ENCODE measurements at regions not wholly inside any gene's neighbourhood (a gene's known extent, or its start where the extent isn't known, plus 50 kb on each side); places are given as distances from the start of the nearest gene placed in this dataset.

- DNase-seq (ENCODE audit: extremely low read depth, low read depth, low spot score), result no peak
Measured at GRCh38 chr2:15855766-15856260, 84.5 kb upstream of the MYCN start.

- no peak for DNase-seq (ENCODE audit: extremely low read depth, low read depth, low spot score)
Measured at GRCh38 chr2:15856318-15856717, 84.0 kb upstream of the MYCN start.

GRCh38 chr2:15858466-15858865 is 81.9 kb upstream of the MYCN start:
- DNase-seq (ENCODE audit: extremely low read depth, low read depth, low spot score), result no peak

DNA sequence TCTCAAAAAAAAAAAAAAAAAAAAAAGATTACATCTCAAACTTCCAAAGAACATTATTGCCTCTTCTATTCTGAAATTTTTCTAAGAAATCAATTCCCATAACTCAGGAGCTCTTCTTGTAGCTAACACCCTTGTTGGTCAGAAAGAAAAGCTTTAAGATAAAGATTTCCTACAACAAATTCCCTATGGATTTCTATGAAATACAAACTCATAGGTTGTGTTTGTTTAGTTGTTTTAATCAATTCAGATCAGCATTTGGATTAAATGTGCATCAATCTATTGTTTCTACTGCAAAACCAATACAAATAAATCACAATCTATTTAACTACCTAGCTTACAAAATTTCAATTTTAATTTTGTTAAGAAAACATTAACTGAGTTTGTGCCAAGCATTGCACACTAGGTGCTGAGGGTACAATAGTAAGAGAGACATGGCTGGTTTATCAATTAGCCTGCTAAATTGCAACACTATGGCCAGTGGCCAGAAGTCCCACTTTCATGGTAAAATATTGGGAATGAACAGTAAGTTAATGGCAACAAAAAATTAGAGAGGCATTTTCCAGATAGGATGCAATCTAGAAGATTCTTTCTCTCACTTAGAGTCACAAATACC is 80.2 kb upstream of the MYCN start:
- DNase-seq (ENCODE audit: extremely low read depth, low read depth, low spot score), result no peak

GRCh38 chr2:15860760-15861159 is 79.6 kb upstream of the MYCN start:
- DNase-seq (ENCODE audit: extremely low read depth, low read depth, low spot score), result no peak

DNA sequence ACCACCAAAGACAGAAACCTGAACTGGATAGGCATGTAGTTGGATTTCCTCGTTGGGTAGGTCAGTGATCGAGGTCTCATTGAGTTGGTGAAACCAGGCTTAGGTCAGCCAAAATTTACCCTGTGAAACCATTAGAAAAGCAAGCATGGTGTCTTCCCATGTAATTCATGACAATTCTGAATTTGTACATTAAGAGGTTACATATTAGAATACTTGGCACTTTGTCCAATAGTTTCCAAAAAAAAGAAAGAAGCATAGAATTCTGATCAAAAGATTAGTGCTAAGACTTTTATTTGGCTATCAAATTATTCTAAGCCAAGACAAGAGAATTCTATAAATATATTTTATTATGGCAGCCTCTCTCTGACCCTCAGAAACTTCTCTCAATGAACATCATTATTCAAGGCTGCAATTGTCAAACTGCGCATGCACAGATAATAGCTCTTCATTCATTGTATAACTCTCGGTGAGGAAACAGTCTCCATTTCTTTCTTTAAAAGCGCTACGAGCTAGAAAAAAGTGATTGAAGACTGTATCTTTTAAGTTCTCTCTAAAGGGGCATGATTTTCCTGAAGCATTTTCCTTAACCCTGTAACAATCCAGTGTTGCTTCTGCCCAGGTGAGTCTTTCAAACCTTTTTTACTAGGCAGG is 79.1 kb upstream of the MYCN start:
- DNase-seq (ENCODE audit: extremely low read depth, low read depth, low spot score), result no peak

GRCh38 chr2:15861898-15862297 is 78.5 kb upstream of the MYCN start:
- DNase-seq (ENCODE audit: extremely low read depth, low read depth, low spot score), result no peak

GRCh38 chr2:15863089-15863488 is 77.3 kb upstream of the MYCN start:
- DNase-seq (ENCODE audit: extremely low read depth, low read depth, low spot score), result no peak

DNA sequence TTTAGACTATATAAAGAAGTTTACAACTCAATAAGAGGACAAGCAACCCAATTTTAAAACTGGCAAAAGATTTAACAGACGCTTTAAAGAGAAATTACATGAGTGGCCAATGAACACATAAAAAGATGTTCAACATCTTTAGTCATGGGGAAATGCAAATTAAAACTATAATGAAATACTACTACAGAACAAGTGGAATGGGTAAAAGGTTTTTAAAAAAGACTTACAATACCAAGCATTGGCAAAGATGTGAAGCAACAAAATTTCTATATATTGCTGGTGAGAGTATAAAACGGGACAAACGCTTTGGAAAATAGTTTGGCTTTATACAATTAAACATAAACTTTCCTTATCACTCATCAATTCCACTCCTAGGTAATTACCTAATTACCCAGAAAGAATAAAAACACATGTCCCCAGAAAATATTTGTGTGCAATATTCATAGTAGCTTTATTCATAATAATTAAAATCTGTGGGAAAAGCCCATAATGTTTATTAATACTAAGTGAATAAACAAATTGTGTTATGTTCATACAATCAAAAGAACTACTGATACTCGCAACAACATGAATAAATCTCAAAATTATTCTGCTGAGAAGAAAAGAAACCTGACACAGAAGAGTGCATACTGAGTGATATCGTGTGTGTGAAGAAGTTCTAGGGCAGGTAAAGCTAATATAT is 76.7 kb upstream of the MYCN start:
- DNase-seq (ENCODE audit: extremely low read depth, low read depth, low spot score), result no peak

- DNase-seq (ENCODE audit: extremely low read depth, low read depth, low spot score), result no peak
Measured at GRCh38 chr2:15864176-15864769, 76.1 kb upstream of the MYCN start.

GRCh38 chr2:15865923-15866322 is 74.4 kb upstream of the MYCN start:
- DNase-seq (ENCODE audit: extremely low read depth, low read depth, low spot score), result no peak

- no peak for DNase-seq (ENCODE audit: extremely low read depth, low read depth, low spot score)
Measured at GRCh38 chr2:15866563-15867193, 73.7 kb upstream of the MYCN start.

DNA sequence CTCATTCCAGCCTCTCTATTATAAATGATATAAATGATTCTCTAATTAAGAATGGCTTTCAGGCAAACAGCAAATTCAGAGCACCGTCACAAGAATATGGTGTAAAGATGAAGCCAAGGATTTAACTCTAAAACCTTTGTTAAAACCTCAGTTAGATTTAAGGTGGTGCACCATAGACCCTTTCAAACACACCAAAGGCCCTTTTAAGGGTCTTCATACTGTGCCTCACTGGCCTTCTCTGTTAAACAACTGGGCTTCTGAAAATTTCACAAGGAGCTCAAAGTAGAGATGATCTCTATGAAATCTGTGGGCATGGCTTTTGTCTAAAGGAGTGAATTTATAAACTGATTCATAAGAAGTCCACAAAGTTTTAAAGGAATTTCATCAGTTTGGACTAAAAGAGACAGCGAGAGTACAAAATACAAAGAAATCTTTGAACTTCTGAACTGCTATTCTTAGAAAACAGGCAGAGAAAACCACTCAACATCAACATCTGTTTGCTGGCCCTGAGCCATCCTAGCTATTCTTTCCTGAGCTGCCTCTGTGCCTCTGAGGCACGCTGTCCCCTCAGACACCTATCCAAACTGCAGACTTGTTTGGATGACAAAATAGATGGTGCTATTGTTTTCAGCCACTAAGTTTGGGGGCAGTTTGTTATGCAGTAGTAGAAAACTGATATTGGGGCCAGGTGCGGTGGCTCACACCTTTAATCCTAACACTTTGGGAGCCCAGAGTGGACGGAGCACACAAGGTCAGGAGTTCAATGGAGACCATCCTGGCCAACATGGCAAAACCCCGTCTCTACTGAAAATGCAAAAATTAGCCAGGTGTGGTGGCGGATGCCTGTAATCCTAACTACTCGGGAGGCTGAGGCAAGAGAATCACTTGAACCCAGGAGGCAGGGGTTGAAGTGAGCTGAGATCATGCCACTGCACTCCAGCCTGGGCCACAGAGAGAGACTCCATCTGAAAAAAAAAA is 72.9 kb upstream of the MYCN start:
- DNase-seq (ENCODE audit: extremely low read depth, low read depth, low spot score), result no peak

GRCh38 chr2:15868186-15868585 is 72.2 kb upstream of the MYCN start:
- no peak for DNase-seq (ENCODE audit: extremely low read depth, low read depth, low spot score)

DNA sequence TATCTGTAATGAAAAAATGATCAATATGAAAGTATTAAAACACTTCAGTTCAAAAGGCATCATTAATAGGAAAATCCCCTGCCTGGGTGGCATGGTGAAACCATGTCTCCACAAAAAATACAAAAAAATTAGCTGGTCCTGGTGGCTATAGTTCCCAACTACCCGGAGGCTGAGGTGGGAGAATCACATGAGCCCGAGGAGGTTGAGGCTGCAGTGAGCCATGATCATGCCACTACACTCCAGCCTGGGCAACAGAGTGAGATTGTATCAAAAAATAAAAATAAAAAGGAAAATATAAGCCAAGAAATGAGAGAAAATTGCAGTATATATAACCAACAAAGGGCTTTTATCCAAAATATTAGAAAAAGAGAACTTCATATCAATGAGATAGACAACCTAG is 71.6 kb upstream of the MYCN start:
- no peak for DNase-seq (ENCODE audit: extremely low read depth, low read depth, low spot score)

DNA sequence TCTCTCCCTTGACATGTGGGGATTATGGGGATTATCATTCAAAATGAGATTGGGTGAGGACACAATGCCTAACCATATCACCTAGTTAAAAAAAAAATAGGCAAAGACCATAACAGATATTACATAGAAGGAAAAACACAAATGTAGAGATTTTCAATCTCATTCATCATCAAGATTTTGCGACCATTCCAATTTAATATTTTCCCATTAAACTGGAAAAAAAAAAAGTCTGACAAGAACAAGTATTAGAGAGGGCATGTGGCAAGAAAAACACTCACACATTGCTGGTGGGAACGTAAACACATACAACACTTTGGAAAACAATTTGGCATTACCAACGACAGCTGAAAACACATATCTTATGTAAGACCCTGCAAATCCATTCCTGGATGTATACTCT is 71.0 kb upstream of the MYCN start:
- DNase-seq (ENCODE audit: extremely low read depth, low read depth, low spot score), result no peak

- no peak for DNase-seq (ENCODE audit: extremely low read depth, low read depth, low spot score)
Measured at GRCh38 chr2:15869871-15870270, 70.5 kb upstream of the MYCN start.

DNA sequence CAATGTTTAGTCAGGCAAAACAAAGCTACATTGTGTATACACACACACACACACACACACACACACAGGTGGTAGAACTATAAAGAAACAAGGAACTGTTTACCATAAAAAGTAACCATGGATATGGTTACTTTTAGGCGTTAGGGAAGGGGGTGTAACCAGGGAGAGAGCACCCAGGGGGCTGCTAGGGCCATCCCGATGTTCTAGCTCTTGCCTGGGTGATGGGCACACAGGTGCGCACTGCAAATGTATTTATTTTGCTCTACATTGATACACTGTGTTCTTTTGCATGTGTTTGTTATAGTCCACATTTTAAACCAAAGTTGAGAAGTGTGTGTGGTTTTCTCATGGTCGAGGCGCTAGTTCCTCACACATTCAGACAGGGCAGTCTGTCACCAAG is 69.8 kb upstream of the MYCN start:
- no peak for DNase-seq (ENCODE audit: extremely low read depth, low read depth, low spot score)

DNA sequence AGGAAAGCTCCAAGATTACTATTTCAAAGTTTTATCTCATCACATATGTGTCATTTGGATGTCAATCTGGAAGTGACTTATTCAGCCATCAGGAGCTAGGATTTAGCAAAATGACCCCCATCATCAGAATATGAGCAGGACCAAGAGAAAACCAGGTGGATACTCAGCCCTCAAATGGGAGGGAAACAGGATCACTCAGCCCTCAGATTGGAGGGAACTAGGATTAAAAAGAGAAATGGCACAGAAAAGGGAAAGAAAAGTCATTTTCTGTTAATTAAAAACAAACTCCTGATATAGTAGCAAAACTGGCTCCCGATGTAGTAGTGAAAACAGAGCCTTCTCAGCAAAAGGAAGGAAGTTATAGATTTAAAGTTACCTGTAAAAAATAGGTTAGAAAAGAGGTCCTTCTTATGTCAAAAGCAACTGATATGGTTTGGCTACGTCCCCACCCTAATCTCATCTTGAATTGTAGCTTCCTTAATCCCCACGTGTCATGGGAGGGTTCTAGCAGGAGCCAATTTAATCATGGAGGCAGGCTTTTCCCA is 69.0 kb upstream of the MYCN start:
- DNase-seq (ENCODE audit: extremely low read depth, low read depth, low spot score), result no peak

- no peak for DNase-seq (ENCODE audit: extremely low read depth, low read depth, low spot score)
Measured at GRCh38 chr2:15872854-15873253, 67.5 kb upstream of the MYCN start.
